Stromal cell of bone marrow (primary cell): ENCODE measurements at regions not wholly inside any gene's neighbourhood (a gene's known extent, or its start where the extent isn't known, plus 50 kb on each side); places are given as distances from the start of the nearest gene placed in this dataset.
A peak's percentile ranks its signal among the peaks of the same experiment; 100 is the strongest.

ENCODE experiments used
- DNase-seq: peaks from one replicate; pipeline ENCODE4 v3.0.0-alpha.2; 2012; ENCODE audit warnings: low read depth

DNA sequence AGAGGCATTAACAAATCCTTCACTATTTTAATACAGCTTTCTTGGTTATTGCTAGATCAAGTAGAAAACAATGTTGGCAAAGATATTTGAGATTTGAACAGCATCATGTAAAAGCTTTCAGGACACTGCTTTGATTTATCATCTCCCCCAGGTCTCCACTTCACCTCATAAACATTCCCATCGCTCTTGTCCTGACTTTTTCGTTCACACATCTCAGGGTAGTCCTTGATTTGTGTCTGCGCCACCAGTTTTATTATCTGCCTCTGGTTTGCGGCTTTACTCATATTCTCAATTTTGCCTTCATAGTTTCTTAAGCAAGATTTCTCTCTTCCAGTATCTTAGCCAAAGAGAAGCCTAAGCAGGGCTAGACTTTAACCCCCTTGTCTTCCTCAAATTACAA is 63.5 kb upstream of the ROR1 start:
- no peak for DNase-seq

GRCh38 chr1:63710761-63711380 is 62.9 kb upstream of the ROR1 start:
- no peak for DNase-seq

DNA sequence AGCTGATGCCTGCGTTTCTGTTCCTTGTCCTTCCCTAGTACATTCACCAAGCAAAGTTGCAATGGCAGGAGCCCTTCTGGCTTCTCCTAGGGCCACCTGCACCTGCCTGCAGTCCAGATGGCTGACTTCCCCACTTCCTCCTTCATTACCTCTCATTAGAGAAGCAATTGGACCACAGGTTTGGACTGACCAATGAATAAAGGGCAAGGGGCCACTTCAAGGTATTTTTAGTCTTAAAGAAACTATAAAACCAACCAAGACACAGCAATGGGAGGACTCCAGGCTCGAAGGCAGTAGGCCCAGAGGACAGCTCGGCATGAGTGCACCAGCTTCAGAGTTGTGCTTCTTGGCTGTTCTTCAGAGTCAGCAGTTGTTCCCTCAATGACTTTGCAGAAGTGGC is 60.8 kb upstream of the ROR1 start:
- DNase-seq: no peak

DNA sequence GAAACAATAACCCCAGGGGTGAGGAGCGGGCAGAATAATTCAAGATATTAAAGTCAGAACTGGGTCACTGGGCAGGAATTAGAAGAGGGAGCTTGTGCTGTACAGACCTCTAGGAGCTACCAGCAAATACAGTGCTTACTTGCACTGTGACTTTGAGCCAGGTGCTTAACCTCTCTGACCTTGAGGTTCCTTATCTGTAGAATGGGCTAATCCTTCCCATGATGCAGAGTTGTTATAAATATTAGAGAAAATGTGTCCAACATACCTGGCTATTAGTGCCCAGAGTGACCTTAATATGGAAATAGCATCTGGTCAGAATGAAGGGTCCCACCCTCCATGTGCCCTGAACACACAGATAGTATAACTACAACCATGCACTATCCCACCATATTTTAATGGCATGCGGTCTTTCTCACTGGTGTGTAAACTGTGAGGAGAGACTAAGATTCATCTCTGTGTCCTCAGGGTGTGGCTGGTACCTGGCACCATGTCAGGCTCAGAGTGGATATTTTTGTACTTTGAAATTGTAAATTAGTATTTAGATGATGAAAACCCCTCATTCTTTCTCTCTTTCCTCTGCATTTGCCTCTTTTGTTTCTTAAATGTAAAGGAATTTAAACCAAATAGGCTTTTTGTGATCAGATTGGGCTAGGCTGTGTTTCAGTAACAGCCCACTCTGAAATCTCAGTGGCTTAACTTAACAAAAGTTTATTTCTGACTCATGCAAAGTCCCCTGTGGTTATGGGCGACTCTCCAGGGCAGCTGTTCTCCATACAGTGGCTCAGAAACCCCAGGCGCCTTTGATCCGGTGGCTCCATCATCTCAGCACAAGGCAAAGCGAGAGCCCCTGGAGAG is 60.0 kb upstream of the ROR1 start:
- peak; percentile 61 for DNase-seq

- DNase-seq: no peak
Measured at GRCh38 chr1:63714482-63714760, 59.4 kb upstream of the ROR1 start.

DNA sequence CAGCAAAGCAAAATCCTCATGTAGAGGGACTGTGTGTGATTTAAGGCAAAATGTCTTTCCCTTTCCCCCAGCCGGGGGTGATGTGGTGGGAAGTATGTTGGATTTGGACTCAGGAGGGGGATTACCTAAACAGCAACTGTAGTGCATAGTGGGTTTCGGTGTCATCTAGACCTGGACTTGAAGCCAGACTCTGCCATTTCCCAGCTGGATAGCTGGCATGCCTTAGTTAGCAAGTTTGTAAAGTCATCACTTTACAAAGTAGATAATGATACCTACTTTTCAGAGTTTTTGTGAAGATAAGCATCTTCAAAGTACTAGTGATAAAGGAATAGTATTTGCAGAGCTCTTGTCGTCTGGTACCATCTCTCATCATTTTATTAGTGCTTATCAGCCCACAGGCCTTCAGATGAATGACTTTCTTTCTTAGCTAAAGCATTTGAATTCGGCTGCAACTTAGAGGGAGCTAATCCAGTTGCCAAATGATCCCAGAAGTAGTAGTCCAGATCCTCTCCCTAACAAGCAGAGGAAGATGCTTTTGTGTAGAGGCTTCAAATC is 56.2 kb upstream of the ROR1 start:
- no peak for DNase-seq

GRCh38 chr1:63718541-63718970 is 55.3 kb upstream of the ROR1 start:
- DNase-seq: no peak

- DNase-seq: no peak
Measured at GRCh38 chr1:63721531-63722189, 52.2 kb upstream of the ROR1 start.

DNA sequence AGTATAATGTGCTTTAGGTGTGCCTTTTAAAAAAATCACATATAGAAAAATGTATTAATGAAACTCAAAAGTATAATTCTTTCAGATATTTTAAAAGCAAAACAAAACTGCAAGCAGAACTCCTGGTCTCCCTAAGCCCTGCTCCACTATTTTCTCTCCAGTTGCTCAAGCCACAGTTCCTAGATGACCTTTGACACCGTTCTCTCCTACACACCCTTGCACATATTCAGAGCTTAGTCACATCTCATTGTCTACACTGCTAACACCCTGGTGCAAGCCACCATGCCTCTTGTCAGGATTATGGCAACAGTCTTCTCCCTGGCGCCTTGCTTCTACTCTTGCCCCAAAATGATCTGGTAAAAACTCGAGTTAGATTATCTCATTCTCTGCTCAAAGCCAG is 50.2 kb upstream of the ROR1 start:
- DNase-seq: no peak
